GM18907 (cell line): ENCODE measurements at regions not wholly inside any gene's neighbourhood (a gene's known extent, or its start where the extent isn't known, plus 50 kb on each side); places are given as distances from the start of the nearest gene placed in this dataset.
"Not testable (repeated sequence)": the region's sequence is repeated elsewhere in the genome, so short reads cannot be mapped to it uniquely, and the experiment has no call there.

Experiments used
- ATAC-seq: cut with Tn5 transposase; IDR thresholded peaks from one replicate; pipeline ENCODE4 v1.9.1; 2021; ENCODE audit warnings: mild to moderate bottlenecking, moderate library complexity; ENCODE audit not compliant: unreplicated experiment

GRCh38 chr11:95652002-95652472 is 137.5 kb downstream of the FAM76B start:
- ATAC-seq, result no peak

DNA sequence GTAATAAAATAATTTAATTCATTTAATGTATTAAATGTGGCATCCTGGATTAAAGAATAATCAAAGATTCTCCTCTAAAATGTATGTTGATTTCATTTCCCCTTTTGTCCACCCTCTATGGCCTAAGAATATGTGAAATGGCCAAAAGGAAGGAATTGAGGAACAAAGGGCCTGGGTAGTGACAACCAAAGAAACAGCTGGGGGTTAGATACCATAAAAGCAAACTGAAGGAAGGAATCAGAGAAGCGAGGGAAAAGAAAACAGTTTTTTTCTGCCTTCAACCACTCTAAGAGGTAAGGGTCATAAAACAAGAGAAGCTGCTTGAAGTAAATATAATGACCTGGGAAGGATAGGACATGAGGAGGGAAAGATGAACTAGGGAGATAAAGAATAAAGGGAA is 139.3 kb downstream of the FAM76B start:
- no peak for ATAC-seq

DNA sequence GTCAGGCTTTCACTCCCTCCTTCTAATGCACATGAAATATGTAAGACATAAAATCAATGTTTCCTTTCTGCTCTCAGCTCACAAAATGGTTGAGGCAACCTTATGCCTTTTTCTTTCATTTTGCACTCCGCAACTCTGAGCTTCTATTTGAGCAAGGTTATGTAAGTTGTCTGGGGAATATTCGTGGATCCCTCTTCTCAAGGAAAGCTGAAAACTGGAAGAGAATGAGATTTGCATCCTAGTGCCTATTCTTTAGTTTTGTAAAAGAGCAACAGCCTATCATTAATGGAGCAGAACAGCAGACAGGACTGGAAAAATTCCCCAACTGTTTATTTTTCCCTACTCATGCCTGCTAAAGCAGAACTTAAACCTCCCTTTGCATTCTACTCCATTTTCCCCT is 141.7 kb downstream of the FAM76B start:
- ATAC-seq, result no peak

DNA sequence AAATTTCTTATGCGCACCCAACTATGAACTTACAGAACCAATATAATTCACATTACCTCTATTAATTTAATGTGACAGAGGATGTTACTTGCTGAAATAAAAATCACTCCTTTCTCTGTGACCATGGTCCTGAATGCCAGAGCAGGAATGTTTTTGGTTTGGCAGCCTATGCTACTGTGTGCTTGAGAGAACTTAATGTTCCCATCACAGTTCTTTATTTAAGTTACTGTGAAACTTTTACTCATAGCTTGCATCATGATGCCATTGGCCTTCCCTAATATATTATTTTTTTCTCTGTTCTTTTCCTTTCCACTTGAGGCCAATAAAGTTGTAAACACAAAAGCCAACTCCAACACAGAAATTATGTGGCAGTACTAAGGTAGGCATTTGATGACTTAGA is 142.2 kb downstream of the FAM76B start:
- no peak for ATAC-seq

DNA sequence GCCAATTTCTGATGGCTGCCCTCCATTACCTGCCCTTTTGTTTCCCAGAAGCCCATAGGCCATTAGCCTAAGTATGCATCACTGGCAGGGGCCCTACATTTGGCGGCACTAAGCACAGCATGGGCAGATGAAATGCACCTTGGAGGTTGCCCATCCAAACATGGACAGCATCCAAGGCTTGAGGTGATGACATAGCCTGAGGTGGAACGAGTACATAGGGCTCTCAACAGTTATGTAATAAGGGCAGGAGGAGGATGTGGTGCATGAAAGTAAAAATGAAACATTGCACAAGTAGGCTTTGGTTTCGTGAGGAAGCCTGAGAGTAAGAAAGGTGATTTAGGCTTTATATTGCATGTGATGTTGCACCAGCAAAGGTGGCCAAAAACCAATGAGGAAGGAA is 148.1 kb downstream of the FAM76B start:
- ATAC-seq, result peak; percentile 100

- no peak for ATAC-seq
These were observed 151.1 kb downstream of the FAM76B start for GRCh38 chr11:95638501-95638900.

DNA sequence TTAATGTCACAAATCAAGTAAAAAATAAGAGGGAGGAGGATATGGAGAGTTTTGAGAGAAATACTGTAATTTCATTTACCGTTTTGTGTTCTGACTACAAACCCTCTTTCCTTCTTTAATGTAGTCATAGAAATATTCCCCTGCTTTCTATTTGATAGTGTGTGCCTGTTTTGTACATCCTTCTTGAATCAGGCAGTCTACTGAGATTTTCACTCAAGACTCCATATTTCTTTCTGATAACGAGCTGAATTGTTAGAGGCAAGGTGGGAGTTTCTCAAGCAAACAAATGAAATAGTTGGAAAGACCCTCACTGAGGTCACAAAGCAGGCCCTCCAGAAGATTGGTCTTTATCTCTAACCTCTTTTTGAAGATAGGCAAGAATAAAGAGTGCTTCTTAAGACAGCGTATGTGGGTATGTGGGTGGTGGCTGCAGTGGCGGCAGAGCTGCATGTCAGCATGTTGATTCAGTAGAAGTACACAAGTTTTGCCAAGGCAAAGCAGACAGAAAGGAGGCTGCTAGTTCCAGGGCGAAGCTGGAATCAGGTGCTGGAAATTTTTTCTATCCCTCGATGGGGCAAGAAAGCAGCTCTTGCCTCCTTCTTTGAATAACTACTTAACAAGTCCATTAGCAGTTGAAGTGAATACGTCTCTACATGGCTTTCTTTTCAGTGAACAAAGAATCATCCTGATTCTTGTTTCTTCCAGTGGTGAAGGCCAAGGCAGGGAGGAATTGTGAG is 164.2 kb downstream of the FAM76B start:
- no peak for ATAC-seq

- no peak for ATAC-seq
These were observed 173.3 kb downstream of the FAM76B start for GRCh38 chr11:95616256-95616804.

- no peak for ATAC-seq
These were observed 177.8 kb downstream of the FAM76B start for GRCh38 chr11:95611827-95612226.

GRCh38 chr11:95610185-95610584 is 179.4 kb downstream of the FAM76B start:
- not testable (repeated sequence) for ATAC-seq

- ATAC-seq, result no peak
These were observed 181.5 kb downstream of the FAM76B start for GRCh38 chr11:95608093-95608492.

DNA sequence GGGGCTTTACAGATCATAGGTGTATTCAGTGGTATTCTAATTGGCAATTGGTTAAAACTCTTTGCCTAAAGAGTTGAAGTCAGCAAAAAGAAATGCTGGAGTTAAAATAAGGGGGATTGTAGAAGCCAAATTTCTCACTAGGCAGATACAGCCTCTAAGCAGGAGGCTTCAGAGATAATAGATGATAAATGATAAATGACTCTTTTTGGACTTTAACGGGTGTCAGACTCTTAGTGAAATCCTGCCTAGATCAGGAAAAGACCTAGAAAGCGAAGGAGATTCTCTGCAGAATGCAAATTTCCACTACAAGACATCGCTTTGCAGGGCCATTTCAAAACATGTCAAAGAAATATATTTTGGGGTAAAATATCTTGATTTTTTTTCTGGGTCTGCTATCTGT is 182.8 kb downstream of the FAM76B start:
- ATAC-seq, result no peak

DNA sequence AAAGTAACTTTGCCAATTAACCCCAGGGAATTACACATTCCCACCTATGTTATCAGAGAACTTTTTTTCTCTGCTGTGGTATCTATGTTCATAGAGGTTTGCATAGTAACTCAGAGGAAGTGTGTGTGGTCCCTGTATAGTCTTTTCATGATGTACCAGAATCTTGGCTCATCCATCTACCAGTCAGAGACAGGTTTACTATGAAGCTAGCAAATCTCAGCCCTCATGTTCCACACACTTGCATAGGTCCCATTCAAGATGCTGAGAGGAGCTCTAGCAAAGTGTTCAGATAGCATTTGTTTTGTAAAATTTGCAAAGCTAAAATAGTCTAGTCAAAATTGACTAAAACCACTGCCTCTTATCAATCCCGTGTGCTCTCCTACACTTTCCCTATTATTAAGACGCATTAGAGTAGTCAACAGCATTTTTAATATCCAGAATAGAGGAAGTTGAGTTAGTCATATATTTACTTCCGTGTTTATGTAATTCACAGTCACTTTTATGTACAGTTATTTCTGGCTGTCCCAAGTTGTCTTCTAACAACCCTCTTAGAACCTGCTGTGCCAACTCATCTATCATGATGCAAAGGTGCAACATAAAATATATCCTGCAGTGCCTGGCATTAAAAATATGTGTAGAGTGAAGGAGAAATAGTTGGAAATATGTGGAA is 184.2 kb downstream of the FAM76B start:
- no peak for ATAC-seq

DNA sequence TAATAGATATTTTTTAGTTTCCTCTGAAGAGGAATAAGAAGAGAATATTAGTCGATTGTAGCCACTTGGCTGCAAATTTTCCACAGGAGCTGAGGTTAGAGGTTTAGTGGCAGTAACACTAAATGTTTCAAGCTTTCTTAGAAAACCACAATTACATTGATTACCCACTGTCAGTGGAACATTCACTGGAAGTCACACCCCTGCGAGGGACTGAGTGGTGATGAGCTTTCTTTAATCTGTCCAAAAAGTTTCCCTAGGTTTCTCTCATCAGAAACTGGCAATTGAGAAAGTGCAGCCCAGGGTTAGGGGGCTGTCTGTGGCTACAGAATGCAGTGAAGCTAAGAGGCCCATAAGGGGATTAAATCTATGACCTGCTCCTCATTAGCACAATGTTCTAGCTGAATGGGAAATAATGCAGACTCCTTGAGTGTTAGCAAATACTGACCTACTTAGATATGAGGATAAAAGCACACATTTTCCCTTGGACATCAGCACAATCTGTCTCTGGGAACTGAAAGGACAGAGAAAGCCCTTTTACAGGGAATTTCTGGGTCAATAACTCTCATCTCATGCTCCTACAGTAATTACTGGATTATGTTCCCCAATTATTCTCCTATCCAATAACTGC is 189.5 kb downstream of the FAM76B start:
- ATAC-seq, result no peak

DNA sequence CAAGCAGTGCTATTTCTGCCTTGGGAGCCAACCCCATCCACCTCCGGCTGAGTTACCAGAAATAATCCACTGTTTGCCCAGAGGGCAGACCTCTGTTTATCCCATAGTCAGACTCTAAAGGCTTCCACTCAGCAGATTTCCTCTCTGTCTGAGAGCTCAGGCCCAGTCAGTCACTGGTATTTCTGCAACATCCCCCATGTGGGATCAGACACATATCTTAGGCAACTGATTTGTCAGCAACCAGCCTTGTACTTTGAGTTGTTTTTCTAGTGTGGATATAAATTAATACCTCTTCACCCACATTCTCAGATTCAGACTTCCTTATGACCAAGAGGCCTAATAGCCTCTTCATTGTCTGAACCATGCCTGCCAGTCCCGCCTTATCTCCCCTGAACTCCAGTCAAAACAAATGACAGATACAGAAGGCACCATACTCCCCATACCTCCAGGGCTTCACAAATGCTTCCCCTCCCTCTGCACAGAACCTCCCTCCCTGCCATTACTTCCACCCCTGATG is 193.6 kb downstream of the FAM76B start:
- ATAC-seq, result no peak

- ATAC-seq, result no peak
These were observed 194.0 kb downstream of the FAM76B start for GRCh38 chr11:95595541-95595940.

DNA sequence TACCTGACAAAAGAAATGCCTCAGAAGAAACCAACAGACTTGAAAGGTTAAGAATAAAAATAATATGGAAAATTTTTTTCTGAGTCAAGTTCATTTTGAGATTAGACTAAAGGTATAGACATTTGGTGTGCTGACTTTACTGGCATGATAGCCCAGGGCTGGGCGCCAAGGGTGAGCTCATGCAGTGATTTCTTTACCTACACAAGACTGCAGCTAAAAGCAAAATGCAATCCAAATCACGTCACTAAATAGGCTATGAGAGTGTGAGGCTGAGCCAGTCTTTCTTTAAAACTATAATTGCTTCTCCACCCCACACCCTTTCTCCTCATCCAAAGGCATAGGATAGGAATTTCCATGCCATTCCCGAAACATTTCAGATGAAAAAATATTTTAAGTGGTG is 196.5 kb downstream of the FAM76B start:
- no peak for ATAC-seq

DNA sequence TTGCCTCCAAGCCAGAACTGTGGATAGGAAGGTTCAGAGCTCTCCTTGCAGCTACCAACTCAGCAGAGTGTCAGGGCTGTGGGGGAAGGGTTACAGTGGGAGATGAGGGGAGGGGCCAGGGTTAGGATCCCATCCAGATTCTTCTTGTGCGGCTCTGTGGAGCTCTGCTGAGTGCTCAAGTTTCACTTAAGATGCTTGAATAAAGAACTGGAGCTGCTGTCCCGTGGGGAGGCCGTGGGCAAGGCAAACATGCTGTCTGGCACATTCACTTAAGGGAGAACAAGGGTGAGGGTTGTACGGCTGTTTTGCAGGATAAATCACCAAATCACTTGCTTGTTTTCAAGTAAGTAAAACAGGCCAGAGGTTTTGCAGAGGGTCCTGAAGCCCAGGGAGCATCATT is 197.1 kb downstream of the FAM76B start:
- ATAC-seq, result no peak

DNA sequence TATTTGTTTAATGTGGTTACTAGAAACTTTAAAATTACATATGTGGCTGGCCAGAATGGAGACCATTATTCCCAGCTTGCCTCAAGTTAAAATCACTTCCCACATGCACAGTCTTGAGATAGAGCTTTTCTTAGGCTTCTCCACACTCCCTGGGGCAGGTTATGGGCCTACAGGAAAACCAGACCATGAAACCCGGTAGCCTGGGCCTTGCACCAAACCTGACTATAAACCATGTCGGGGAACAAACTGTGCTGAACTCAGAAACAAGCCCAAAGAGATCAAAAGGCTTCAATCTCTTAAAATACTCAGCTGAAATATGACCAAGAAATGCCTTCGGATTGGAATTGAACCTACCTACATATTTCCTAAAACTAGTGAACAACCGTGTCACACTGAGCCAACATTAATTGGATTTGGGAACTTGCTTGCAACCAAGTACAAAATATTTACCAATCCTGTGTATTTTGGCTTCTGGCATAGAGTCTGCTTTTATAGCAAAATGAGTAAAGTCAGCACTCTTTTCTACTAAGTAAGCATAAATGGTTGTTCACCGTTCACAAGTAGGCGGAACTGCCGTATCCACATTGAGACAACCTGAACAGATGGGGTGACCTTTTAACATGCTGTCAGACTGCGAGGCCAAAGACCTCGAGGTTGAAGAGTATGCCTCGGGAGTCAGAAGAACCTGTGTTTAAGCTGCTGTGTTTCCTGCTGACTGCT is 199.5 kb downstream of the FAM76B start:
- no peak for ATAC-seq

DNA sequence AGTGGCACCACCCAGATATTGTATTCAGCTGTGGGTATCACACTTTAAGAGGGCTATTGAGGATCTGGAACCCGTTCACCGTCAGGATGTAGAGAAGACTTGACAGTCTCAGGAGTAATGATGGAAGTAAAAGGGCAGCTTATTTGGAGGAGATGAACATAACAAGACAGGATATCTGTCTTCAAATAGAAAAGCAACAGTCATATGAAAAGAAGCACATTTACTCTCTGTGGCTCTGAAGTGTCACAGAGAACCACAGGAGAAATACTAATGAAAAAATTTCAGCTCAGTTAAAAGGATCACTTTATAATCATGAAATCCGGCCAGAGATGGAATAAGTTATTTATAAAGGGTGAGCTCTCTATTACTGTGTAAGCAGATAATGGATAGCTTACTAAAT is 200.8 kb downstream of the FAM76B start:
- ATAC-seq, result no peak

GRCh38 chr11:95586661-95587060 is 202.9 kb downstream of the FAM76B start:
- ATAC-seq, result no peak
